H7 (cell line): ENCODE measurements at regions not wholly inside any gene's neighbourhood (a gene's known extent, or its start where the extent isn't known, plus 50 kb on each side); places are given as distances from the start of the nearest gene placed in this dataset.
"Not testable (repeated sequence)": the region's sequence is repeated elsewhere in the genome, so short reads cannot be mapped to it uniquely, and the experiment has no call there.

Source experiments
- DNase-seq: peaks from one replicate; pipeline ENCODE4 v3.0.0; 2012
- H3K27me3 ChIP-seq: 2 replicates; pipeline ENCODE4 v1.6.0; 2011; ENCODE audit warnings: mild to moderate bottlenecking, low read length; ENCODE audit not compliant: control insufficient read depth, insufficient read depth
- H3K36me3 ChIP-seq: replicated peaks from 2 replicates; pipeline ENCODE4 v1.5.1; 2011; ENCODE audit warnings: low read length; ENCODE audit not compliant: control insufficient read depth, insufficient read depth
- H3K4me3 ChIP-seq: 2 replicates; pipeline ENCODE4 v1.5.1; 2011; ENCODE audit warnings: low read depth, mild to moderate bottlenecking, control low read depth, low read length, moderate library complexity; ENCODE audit not compliant: insufficient read depth

DNA sequence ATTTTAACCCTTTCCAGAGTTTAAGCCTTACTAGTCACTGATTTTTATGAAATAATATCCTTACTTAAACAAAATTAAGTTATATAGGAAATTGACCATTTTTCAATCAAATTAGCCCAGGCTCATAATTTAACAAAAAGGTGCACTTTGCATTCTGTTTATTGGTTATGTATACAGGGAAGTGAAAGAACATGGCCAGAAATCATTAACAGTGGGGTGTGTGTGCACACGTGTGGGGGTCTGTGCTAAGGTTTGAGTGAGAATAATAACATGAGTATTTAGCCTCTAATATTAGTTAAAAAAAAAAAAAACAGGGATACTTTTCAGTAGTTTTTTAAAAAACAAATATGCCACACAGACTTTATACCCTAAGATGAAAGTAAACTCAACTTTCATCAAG, 510.5 kb upstream of the PFKP start:
- Histone ChIP-seq H3K36me3 (no peaks in the 10 kb centered on the region), H3K27me3 (no peaks in the 10 kb centered on the region), H3K4me3 (no peak overlapping the region)
- no peak for DNase-seq

GRCh38 chr10:2548071-2548470, 519.3 kb upstream of the PFKP start:
- no peaks in the 10 kb centered on the region for H3K36me3 ChIP-seq
- no peak for DNase-seq
- H3K27me3 ChIP-seq: no peaks in the 10 kb centered on the region
- no peak overlapping the region for H3K4me3 ChIP-seq

GRCh38 chr10:2547606-2548005, 519.7 kb upstream of the PFKP start:
- no peaks in the 10 kb centered on the region for H3K27me3 ChIP-seq
- H3K4me3 ChIP-seq: no peak overlapping the region
- DNase-seq: no peak
- H3K36me3 ChIP-seq: no peaks in the 10 kb centered on the region

GRCh38 chr10:2546894-2547293, 520.5 kb upstream of the PFKP start:
- not testable (repeated sequence) for DNase-seq, H3K27me3 ChIP-seq, H3K36me3 ChIP-seq, H3K4me3 ChIP-seq

DNA sequence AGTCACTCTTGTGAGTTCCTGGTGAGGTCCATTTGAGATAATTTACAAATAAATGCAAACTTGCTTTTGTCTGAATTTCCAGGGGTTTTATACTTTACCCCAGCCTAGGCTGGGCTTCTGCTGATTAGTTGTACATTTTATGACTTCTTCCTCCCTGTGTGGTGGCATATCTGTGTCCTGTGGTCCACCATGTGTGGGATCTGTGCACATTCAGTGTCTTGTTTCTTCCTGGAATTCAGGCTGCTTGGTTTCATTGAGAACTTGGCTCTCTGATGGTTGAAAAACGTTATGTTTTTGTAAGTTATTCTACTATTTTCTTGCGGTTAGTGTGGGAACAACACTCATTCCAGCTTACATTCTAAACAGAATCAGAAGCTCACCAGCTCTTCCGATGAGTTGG, 523.4 kb upstream of the PFKP start:
- Histone ChIP-seq H3K4me3 (no peak overlapping the region), H3K27me3 (no peaks in the 10 kb centered on the region), H3K36me3 (no peaks in the 10 kb centered on the region)
- no peak for DNase-seq

DNA sequence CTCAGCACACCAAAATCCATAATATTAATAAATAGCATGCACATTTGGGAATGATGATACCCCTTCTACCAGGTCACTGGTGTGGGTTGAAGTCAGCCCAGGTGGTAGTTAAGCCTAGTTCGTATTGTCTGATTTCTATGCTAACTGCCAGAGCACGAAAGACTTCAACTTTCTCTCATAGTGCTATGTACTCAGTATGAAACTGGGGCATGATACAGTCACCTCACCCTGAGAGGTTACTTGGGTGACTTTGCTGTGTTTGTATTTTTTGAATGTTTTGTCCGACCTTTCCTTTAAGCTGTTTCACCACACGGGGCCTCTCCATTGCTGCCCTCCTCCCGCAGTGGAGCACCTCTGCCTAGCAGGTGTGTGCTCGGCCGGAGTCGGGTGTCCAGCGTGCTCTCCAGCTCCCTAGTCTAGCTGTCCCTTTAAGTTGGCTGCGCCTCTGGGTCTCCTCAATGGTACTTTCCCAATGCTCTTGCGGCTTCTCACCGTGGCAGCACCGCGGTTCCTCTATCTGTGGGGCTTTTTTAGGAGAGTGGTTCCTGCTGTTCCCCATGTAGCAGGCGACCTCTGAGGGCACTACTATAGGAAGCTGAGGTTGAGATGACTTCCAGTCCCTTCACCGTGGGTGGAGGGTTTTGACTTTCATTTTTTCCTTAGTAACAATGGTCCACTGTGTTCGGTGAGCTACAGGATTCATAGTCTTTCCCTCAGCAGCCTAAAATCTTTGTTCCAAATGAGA, 524.0 kb upstream of the PFKP start:
- no peak for DNase-seq
- Histone ChIP-seq H3K36me3 (no peaks in the 10 kb centered on the region), H3K4me3 (no peak overlapping the region), H3K27me3 (no peaks in the 10 kb centered on the region)

DNA sequence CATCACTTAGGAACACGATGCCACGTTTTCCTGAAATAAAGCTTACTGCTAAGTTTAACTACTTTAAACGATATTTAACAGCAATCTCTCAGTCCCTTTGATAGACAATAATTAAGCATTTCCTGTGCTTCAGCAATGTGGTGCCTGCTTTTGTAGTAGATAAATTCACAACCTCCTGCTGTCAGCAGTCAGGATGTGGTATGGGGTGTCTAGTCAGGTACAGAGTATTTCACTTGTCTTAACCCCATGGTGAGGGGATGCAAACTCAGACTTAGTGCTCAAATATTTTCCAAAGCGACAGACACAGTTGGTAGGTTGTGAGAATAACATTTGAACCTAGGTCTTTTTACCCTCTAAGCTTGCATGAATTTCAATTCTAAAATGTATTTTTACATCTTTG, 526.2 kb upstream of the PFKP start:
- Histone ChIP-seq H3K27me3 (no peaks in the 10 kb centered on the region), H3K36me3 (no peaks in the 10 kb centered on the region), H3K4me3 (no peak overlapping the region)
- no peak for DNase-seq

- no peak for DNase-seq
- Histone ChIP-seq H3K27me3 (no peaks in the 10 kb centered on the region), H3K36me3 (no peaks in the 10 kb centered on the region), H3K4me3 (no peak overlapping the region)
These were observed 537.4 kb upstream of the PFKP start for GRCh38 chr10:2529945-2530344.

DNA sequence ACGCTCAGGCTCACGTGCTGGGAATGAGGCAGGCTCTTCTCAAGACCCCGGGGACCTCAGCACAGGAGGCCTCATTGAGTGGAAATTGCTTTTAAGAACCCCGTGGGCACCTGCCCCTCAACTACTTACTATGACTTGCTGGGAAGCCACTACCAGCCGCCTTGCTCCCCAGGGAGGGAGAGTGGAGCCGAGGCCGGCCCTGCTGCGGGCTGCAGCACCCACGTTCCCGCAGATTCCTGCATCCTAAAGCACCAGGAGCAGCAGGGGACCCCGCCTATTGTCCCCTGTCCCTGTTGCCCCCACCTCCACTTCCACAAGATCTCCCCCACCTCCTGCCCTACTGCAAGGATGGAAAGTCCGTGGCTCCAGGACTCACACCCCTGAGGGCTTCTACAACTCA, 541.6 kb upstream of the PFKP start:
- H3K4me3 ChIP-seq: no peak overlapping the region
- H3K27me3 ChIP-seq: no peaks in the 10 kb centered on the region
- DNase-seq: no peak
- no peaks in the 10 kb centered on the region for H3K36me3 ChIP-seq

DNA sequence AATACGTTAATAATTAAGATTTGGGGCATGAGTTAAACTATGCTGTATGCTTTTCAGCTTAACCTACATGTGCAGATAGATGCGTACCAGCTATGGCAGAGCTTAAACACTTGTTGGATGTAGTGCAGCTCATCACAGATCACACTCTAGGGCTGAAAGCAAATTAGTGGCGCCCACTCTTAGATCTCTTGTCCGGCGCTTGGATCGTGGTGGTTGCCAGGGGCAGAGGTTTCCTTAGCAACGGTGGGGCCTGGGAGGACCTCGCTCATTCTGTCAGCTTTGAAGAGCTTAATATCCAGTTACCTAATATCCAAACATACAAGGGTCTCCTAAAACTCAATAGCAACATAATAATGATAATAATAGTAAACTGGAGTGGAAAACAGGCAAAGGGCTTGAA, 548.2 kb upstream of the PFKP start:
- Histone ChIP-seq H3K4me3 (no peak overlapping the region), H3K36me3 (no peaks in the 10 kb centered on the region), H3K27me3 (no peaks in the 10 kb centered on the region)
- no peak for DNase-seq

- H3K4me3 ChIP-seq: no peak overlapping the region
- DNase-seq: no peak
- no peaks in the 10 kb centered on the region for H3K36me3 ChIP-seq
- H3K27me3 ChIP-seq: no peaks in the 10 kb centered on the region
These were observed 558.2 kb upstream of the PFKP start for GRCh38 chr10:2509081-2509531.

- not testable (repeated sequence) for H3K4me3 ChIP-seq, H3K27me3 ChIP-seq, DNase-seq, H3K36me3 ChIP-seq
These were observed 565.9 kb upstream of the PFKP start for GRCh38 chr10:2501366-2501940.

GRCh38 chr10:2494399-2494798, 572.9 kb upstream of the PFKP start:
- Histone ChIP-seq H3K27me3 (no peaks in the 10 kb centered on the region), H3K4me3 (no peak overlapping the region), H3K36me3 (no peaks in the 10 kb centered on the region)
- DNase-seq: no peak

- Histone ChIP-seq H3K36me3 (no peaks in the 10 kb centered on the region), H3K27me3 (no peaks in the 10 kb centered on the region), H3K4me3 (no peak overlapping the region)
- DNase-seq: no peak
These were observed 578.8 kb upstream of the PFKP start for GRCh38 chr10:2488446-2489005.

- no peaks in the 10 kb centered on the region for H3K36me3 ChIP-seq
- no peaks in the 10 kb centered on the region for H3K27me3 ChIP-seq
- no peak overlapping the region for H3K4me3 ChIP-seq
- no peak for DNase-seq
These were observed 579.4 kb upstream of the PFKP start for GRCh38 chr10:2487921-2488320.
